AG09309 (cell line): ENCODE measurements at regions not wholly inside any gene's neighbourhood (a gene's known extent, or its start where the extent isn't known, plus 50 kb on each side); places are given as distances from the start of the nearest gene placed in this dataset.

Experiments
- DNase-seq: peaks from one replicate; pipeline ENCODE4 v3.0.0-alpha.2; 2010; ENCODE audit warnings: low read depth
- H3K4me3 ChIP-seq: 2 replicates; pipeline ENCODE4 v1.5.1; 2011; ENCODE audit warnings: mild to moderate bottlenecking, low read depth, low read length, moderate library complexity; ENCODE audit not compliant: control insufficient read depth
- TF ChIP-seq, protein P1 (sequence below): IDR thresholded peaks from 2 replicates; pipeline ENCODE4 v1.5.1; 2011; ENCODE audit warnings: mild to moderate bottlenecking, low read depth, low read length, inconsistent platforms; ENCODE audit not compliant: insufficient read depth, control insufficient read depth; ENCODE audit errors: missing control alignments

DNA sequence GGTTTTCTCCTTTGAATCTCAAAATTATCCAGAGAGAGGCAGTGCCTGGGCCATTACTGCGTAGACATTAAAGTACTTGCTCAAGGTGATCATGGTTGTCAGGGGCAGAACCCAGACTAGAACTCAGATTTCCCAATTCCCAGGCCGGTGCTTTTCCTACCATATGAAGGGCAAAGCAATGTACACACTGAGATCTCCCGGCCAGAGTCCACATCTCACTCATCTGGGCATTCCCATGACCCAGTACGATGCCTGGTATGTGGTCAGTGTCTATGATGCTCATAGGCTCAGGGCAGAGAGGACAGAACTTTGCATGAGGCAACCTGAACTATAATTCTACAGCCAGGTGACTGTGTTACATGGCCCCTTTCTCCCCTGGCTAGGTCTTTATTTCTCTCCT, 531.4 kb downstream of the TDRD15 start:
- TF ChIP-seq, protein P1, sequence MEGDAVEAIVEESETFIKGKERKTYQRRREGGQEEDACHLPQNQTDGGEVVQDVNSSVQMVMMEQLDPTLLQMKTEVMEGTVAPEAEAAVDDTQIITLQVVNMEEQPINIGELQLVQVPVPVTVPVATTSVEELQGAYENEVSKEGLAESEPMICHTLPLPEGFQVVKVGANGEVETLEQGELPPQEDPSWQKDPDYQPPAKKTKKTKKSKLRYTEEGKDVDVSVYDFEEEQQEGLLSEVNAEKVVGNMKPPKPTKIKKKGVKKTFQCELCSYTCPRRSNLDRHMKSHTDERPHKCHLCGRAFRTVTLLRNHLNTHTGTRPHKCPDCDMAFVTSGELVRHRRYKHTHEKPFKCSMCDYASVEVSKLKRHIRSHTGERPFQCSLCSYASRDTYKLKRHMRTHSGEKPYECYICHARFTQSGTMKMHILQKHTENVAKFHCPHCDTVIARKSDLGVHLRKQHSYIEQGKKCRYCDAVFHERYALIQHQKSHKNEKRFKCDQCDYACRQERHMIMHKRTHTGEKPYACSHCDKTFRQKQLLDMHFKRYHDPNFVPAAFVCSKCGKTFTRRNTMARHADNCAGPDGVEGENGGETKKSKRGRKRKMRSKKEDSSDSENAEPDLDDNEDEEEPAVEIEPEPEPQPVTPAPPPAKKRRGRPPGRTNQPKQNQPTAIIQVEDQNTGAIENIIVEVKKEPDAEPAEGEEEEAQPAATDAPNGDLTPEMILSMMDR, result no peak
- DNase-seq, result no peak
- H3K4me3 ChIP-seq, result no peak overlapping the region

DNA sequence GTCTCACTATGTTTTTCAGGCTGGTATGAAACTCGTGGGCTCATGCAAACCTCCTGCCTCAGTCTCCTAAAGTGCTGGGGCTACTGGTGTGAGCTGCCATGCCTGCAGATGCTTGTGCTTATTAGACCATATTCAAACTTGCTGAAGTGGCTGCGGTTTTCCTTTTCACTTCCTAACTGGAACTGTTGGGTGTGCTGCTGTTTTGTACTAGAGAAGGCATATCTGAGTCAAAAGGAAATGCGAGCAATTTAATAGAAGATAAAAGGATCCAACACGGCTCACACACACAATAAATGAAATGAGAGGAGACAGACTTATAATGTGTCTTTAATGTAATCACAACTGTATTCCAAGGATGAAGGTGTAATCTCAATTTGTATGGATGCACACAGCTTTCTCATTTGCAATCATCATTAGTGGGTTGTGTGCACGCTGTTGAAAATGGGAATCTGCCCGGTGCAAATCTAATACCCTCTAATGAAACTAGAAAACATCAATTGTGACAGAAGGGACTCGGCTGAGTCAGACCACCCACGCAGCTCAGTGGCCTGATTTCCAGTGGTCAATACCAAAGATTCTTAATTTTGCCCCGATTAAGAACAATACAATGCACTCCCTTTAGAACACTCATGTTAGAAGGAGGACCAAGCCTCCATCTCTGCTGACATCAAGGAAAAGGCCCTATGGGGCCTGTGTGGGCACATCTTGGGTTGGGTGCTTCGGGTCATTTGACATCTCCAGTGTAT, 532.7 kb downstream of the TDRD15 start:
- TF ChIP-seq, protein P1, result no peak
- no peak overlapping the region for H3K4me3 ChIP-seq
- no peak for DNase-seq

DNA sequence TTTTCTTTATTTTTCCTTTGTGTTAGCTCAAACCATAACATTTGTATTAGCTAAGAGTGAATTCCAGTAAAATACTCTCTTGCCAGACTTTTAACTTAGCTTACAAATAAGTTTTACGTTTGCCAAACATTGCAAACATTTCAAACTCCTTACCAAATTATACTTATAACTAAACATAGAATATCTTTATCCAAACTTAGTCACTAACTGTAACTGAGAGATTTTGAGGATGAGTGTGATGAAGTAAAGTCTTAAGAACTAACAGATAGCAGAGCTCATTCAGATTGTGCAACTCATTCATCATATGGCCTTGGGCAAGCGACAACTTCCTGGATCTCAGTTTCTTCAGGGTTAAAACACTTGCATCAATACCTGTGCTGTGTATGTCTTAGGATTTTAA, 533.7 kb downstream of the TDRD15 start:
- H3K4me3 ChIP-seq, result no peak overlapping the region
- DNase-seq, result no peak
- TF ChIP-seq, protein P1, result no peak

DNA sequence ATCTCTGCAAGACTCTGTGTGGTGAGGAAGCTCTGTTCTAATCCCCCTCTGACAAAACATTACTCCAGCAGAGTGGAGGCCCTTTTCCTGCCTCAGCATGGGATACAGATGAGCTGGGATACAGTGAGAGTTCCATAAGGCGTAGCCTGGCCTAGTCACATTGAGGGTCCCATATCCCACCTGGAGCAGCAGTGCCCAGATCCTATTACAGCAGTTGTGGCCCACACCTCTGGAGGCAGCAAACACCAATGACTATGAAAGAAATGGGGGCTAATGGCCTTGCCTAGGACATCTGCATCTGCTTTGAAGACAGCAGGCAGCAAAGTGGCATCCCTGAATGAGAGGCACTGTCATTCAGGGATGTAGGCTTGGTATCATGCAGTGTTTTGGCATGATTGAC, 534.5 kb downstream of the TDRD15 start:
- no peak overlapping the region for H3K4me3 ChIP-seq
- no peak for DNase-seq
- TF ChIP-seq, protein P1, result no peak

DNA sequence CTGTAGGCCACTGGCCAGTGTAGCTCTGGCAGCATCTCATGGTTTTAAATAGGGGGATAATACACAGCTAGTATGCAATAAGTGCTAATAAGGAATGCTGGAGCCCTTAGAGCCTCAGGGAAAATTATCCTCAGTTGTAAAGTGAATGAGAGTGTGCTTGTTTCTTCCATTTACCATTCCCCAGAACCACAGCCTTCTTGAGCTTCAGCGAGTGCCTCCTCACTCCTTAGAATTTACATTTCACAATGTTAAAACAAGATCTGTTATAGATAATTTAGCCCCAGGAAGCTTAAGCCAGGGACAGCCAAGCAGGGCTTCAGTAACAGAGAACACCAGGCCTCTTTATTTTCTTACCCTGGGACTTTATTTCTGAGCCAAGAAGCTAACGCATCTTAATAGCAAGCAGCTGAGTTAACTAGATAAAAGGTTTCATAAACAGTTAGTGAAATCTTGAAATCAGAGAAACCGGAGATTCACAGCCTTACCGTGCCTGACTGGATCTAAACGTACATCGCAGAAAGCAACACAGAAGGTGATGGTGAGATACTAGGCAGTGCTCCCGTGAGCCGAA, 535.2 kb downstream of the TDRD15 start:
- TF ChIP-seq, protein P1, result no peak
- DNase-seq, result no peak
- H3K4me3 ChIP-seq, result no peak overlapping the region

DNA sequence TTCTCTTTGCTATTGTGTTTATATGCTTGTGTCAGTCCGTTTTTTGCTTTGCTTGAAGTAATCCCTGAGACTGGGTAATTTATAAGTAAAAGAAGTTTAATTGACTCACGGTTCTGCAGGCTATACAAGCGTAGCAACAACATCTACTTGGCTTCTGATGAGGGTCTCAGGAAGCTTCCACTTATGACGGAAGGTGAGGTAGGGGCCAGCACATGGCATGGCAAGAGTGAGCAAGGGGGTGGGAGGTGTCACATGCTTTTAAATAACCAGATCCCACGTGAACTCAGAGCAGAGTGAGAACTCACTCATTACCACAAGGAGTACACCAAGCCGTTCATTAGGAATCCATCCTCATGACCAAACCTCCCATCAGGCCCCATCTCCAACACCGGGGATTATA, 540.3 kb downstream of the TDRD15 start:
- H3K4me3 ChIP-seq, result no peak overlapping the region
- TF ChIP-seq, protein P1, result no peak
- no peak for DNase-seq
